ENCODE measurements at regions not wholly inside any gene's neighbourhood (a gene's known extent, or its start where the extent isn't known, plus 50 kb on each side); places are given as distances from the start of the nearest gene placed in this dataset.

DNA sequence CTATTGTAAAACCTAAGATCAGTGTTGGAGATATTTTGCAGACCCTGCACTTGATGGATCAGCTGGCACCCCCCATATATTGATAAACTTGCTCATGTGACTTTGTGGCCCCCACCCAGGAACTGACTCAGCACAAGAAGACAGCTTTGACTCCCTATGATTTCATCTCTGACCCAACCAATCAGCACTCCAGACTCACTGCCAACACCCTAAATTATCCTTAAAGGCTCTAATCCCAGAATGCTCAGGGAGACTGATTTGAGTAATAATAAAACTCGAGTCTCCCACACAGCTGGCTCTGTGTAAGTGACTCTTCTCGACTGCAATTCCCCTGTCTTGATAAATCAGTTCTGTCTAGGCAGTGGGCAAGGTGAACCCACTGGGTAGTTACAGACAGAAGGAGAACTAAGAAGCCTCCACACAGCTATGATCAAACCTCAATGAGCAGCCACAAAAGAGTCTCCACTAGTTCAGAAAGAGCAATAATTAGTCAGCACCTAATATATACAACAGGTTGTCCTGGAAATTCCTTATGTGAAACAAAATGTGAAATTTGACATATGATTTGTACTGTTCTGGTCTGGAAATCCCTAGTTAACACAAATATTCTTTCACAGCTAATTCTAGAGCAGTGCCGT is 52.2 kb downstream of the ACTL7B start:
- H3K27ac ChIP-seq, result no peak overlapping the region
- TF ChIP-seq, protein P1, sequence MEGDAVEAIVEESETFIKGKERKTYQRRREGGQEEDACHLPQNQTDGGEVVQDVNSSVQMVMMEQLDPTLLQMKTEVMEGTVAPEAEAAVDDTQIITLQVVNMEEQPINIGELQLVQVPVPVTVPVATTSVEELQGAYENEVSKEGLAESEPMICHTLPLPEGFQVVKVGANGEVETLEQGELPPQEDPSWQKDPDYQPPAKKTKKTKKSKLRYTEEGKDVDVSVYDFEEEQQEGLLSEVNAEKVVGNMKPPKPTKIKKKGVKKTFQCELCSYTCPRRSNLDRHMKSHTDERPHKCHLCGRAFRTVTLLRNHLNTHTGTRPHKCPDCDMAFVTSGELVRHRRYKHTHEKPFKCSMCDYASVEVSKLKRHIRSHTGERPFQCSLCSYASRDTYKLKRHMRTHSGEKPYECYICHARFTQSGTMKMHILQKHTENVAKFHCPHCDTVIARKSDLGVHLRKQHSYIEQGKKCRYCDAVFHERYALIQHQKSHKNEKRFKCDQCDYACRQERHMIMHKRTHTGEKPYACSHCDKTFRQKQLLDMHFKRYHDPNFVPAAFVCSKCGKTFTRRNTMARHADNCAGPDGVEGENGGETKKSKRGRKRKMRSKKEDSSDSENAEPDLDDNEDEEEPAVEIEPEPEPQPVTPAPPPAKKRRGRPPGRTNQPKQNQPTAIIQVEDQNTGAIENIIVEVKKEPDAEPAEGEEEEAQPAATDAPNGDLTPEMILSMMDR (conservative IDR thresholded peaks at IDR 0.05), result no peak

DNA sequence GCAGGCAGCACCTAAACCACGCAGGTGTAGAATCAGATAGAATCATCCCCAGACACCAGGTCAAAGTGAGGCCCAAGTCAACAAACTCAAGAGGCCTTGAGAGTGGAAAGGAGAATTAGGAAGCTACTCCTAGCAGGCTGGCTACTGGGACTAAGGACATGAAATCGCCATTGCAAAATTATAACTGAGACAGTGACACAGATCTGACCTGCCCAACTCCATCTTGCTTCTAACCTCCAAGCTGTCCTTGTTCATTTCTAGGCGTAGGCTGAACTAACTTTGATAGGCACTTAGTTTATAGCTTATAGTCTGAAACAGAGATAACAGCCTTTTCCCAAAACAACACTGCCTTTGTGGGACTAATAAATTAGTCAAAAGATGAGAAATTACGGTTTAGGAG is 52.8 kb downstream of the ACTL7B start:
- TF ChIP-seq, protein P1 (conservative IDR thresholded peaks at IDR 0.05), result no peak
- H3K27ac ChIP-seq, result no peak overlapping the region

DNA sequence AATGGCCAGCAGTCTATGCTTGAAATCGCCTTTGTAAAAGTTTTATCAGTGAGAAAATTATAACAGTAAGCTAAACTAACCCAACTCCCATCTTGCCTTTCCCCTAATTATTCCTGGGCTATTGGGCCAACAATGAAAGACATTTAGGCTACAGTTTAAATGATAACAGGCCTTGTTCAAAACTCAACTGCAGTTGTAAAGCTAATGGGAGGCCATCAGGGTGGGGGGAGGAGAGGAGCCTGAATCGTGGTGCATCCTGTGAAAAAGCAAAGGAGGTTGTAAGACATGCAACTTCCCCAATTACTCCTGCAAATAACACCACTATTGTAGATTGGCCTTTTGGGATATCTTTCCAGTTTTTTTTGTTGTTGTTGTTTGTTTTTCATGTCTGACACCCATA is 53.8 kb downstream of the ACTL7B start:
- TF ChIP-seq, protein P1 (conservative IDR thresholded peaks at IDR 0.05), result no peak

DNA sequence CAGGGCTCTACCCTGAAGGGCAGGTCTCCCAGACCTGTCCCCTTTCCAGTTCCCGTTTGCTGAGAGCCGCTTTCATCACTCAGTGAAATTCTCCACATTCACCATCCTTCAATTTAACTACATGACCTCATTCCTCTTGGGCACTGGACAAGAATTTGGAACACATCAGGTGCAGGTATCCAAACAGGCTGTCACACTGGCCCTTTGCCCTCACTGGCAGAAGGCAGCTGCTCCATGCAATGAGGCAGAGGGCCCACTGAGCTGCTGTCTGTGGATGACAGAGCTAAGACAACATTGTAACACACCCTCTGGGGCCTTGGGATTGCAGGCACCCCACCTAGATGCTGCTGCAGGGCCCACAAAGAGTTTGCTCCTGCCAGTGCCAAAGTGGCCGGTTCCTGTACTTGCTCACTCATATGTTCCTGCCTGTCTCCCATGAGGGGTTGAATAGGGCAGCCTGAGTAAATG is 55.1 kb downstream of the ACTL7B start:
- no peak overlapping the region for H3K27ac ChIP-seq
- TF ChIP-seq, protein P1 (conservative IDR thresholded peaks at IDR 0.05), result no peak

More for the DNA sequence above, 53.8 kb downstream of the ACTL7B start:
- H3K27ac ChIP-seq, result no peak overlapping the region

DNA sequence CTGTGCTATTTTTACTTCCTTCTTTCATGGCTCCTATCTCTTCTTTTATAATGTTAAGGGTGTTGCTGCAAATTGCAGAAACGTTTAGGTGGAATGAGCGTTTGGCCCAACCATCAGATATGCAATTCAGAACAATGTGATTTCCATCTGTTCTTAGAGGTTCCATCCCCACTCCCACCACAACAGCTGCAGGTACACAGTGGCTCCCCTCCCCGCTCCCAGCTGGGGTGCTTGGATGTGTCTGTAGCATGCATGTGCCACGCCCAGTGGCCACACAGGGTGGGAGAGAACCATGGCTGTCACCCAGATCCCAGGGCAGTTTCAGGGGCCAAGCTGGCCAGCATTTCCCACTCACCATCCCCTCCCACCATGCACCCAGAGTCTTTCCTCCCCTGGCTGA is 62.2 kb downstream of the ACTL7B start:
- TF ChIP-seq, protein P1 (conservative IDR thresholded peaks at IDR 0.05), result no peak
- no peak overlapping the region for H3K27ac ChIP-seq

DNA sequence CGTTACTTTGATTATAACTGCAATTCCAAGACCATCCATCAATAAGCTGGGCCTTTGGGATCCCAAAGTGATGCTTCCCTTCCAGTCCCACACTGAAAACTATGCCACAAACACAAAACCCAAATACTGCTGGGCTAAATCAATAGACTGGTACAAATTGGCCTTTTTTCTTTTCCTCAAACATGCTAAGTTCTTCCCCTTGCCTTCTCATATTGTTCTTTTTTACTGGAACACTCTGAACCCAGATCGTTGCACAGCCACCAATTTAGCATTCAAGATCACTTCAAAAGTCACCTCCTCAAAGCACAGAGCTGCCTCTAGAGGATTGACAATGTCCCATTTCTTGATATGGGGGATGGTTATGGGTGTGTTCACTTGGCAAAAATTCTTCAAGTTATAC is 66.0 kb downstream of the ACTL7B start:
- peak overlapping the region; percentile 21 for H3K27ac ChIP-seq
- TF ChIP-seq, protein P1 (conservative IDR thresholded peaks at IDR 0.05), result no peak

- TF ChIP-seq, protein P1 (conservative IDR thresholded peaks at IDR 0.05), result no peak
- H3K27ac ChIP-seq, result no peak overlapping the region
Observed at GRCh38 chr9:108787690-108788048, 68.1 kb downstream of the ACTL7B start.
